ENCODE measurements at regions not wholly inside any gene's neighbourhood (a gene's known extent, or its start where the extent isn't known, plus 50 kb on each side); places are given as distances from the start of the nearest gene placed in this dataset.
"Not testable (repeated sequence)": the region's sequence is repeated elsewhere in the genome, so short reads cannot be mapped to it uniquely, and the experiment has no call there.

- no peaks in the 10 kb centered on the region for H3K4me1 Mint-ChIP-seq (ENCODE audit: low read depth)
- ATAC-seq (no peak), DNase-seq (no peak)
- H3K36me3 Mint-ChIP-seq (ENCODE audit: insufficient read depth) = no peaks in the 10 kb centered on the region
- no peaks in the 10 kb centered on the region for H3K27me3 Mint-ChIP-seq (ENCODE audit: low read depth)
- H3K4me3 Mint-ChIP-seq = no peak overlapping the region
- peaks cover 3% of the 10 kb centered on the region for H3K9me3 Mint-ChIP-seq
Measured at GRCh38 chr7:120054376-120055100, 218.4 kb upstream of the KCND2 start.

GRCh38 chr7:120055300-120055699, 217.7 kb upstream of the KCND2 start:
- no peak overlapping the region for H3K4me3 Mint-ChIP-seq
- no peaks in the 10 kb centered on the region for H3K36me3 Mint-ChIP-seq (ENCODE audit: insufficient read depth)
- H3K27me3 Mint-ChIP-seq (ENCODE audit: low read depth) = no peaks in the 10 kb centered on the region
- no peaks in the 10 kb centered on the region for H3K4me1 Mint-ChIP-seq (ENCODE audit: low read depth)
- no peak for ATAC-seq
- DNase-seq = no peak
- peaks cover 5% of the 10 kb centered on the region for H3K9me3 Mint-ChIP-seq

GRCh38 chr7:120056227-120056626, 216.7 kb upstream of the KCND2 start:
- H3K4me1 Mint-ChIP-seq (ENCODE audit: low read depth) = no peaks in the 10 kb centered on the region
- no peaks in the 10 kb centered on the region for H3K36me3 Mint-ChIP-seq (ENCODE audit: insufficient read depth)
- no peaks in the 10 kb centered on the region for H3K27me3 Mint-ChIP-seq (ENCODE audit: low read depth)
- DNase-seq (no peak), ATAC-seq (no peak)
- H3K9me3 Mint-ChIP-seq = peaks cover 5% of the 10 kb centered on the region
- H3K4me3 Mint-ChIP-seq = no peak overlapping the region

GRCh38 chr7:120059641-120060040, 213.3 kb upstream of the KCND2 start:
- Mint-ChIP-seq H3K4me1 (ENCODE audit: low read depth) (no peaks in the 10 kb centered on the region), H3K4me3 (no peak overlapping the region), H3K27me3 (ENCODE audit: low read depth) (no peaks in the 10 kb centered on the region), H3K9me3 (peaks cover 13% of the 10 kb centered on the region), H3K36me3 (ENCODE audit: insufficient read depth) (no peaks in the 10 kb centered on the region)
- no peak for DNase-seq
- no peak for ATAC-seq

GRCh38 chr7:120060281-120060680, 212.7 kb upstream of the KCND2 start:
- H3K27me3 Mint-ChIP-seq (ENCODE audit: low read depth) = no peaks in the 10 kb centered on the region
- H3K4me3 Mint-ChIP-seq = no peak overlapping the region
- no peaks in the 10 kb centered on the region for H3K36me3 Mint-ChIP-seq (ENCODE audit: insufficient read depth)
- H3K4me1 Mint-ChIP-seq (ENCODE audit: low read depth) = no peaks in the 10 kb centered on the region
- ATAC-seq (no peak), DNase-seq (no peak)
- peaks cover 15% of the 10 kb centered on the region for H3K9me3 Mint-ChIP-seq

GRCh38 chr7:120060875-120061274, 212.1 kb upstream of the KCND2 start:
- ATAC-seq (no peak), DNase-seq (no peak)
- no peaks in the 10 kb centered on the region for H3K36me3 Mint-ChIP-seq (ENCODE audit: insufficient read depth)
- H3K4me1 Mint-ChIP-seq (ENCODE audit: low read depth) = no peaks in the 10 kb centered on the region
- no peaks in the 10 kb centered on the region for H3K27me3 Mint-ChIP-seq (ENCODE audit: low read depth)
- H3K4me3 Mint-ChIP-seq = no peak overlapping the region
- H3K9me3 Mint-ChIP-seq = peaks cover 18% of the 10 kb centered on the region

GRCh38 chr7:120064565-120064964, 208.4 kb upstream of the KCND2 start:
- Mint-ChIP-seq H3K9me3 (peaks cover 29% of the 10 kb centered on the region), H3K27me3 (ENCODE audit: low read depth) (no peaks in the 10 kb centered on the region), H3K4me1 (ENCODE audit: low read depth) (no peaks in the 10 kb centered on the region), H3K4me3 (no peak overlapping the region), H3K36me3 (ENCODE audit: insufficient read depth) (no peaks in the 10 kb centered on the region)
- ATAC-seq (no peak), DNase-seq (no peak)

- not testable (repeated sequence) for DNase-seq; ATAC-seq; H3K4me3 Mint-ChIP-seq; H3K4me1 Mint-ChIP-seq (ENCODE audit: low read depth); H3K27me3 Mint-ChIP-seq (ENCODE audit: low read depth); H3K36me3 Mint-ChIP-seq (ENCODE audit: insufficient read depth)
- peaks cover 27% of the 10 kb centered on the region for H3K9me3 Mint-ChIP-seq
Measured at GRCh38 chr7:120066898-120067297, 206.1 kb upstream of the KCND2 start.

- Mint-ChIP-seq H3K9me3 (peaks cover 21% of the 10 kb centered on the region), H3K36me3 (ENCODE audit: insufficient read depth) (no peaks in the 10 kb centered on the region), H3K27me3 (ENCODE audit: low read depth) (no peaks in the 10 kb centered on the region), H3K4me3 (no peak overlapping the region), H3K4me1 (ENCODE audit: low read depth) (no peaks in the 10 kb centered on the region)
- DNase-seq (no peak), ATAC-seq (no peak)
Measured at GRCh38 chr7:120070201-120070600, 202.8 kb upstream of the KCND2 start.

- peaks cover 7% of the 10 kb centered on the region for H3K9me3 Mint-ChIP-seq
- no peaks in the 10 kb centered on the region for H3K27me3 Mint-ChIP-seq (ENCODE audit: low read depth)
- no peak for ATAC-seq
- no peak for DNase-seq
- no peaks in the 10 kb centered on the region for H3K36me3 Mint-ChIP-seq (ENCODE audit: insufficient read depth)
- no peak overlapping the region for H3K4me3 Mint-ChIP-seq
- no peaks in the 10 kb centered on the region for H3K4me1 Mint-ChIP-seq (ENCODE audit: low read depth)
Measured at GRCh38 chr7:120077777-120078176, 195.2 kb upstream of the KCND2 start.

GRCh38 chr7:120079022-120079421, 194.0 kb upstream of the KCND2 start:
- H3K27me3 Mint-ChIP-seq (ENCODE audit: low read depth) = no peaks in the 10 kb centered on the region
- DNase-seq (no peak), ATAC-seq (no peak)
- no peaks in the 10 kb centered on the region for H3K36me3 Mint-ChIP-seq (ENCODE audit: insufficient read depth)
- H3K9me3 Mint-ChIP-seq = peaks cover 7% of the 10 kb centered on the region
- H3K4me3 Mint-ChIP-seq = no peak overlapping the region
- H3K4me1 Mint-ChIP-seq (ENCODE audit: low read depth) = no peaks in the 10 kb centered on the region

GRCh38 chr7:120079704-120080103, 193.3 kb upstream of the KCND2 start:
- no peak for DNase-seq
- no peak for ATAC-seq
- Mint-ChIP-seq H3K4me1 (ENCODE audit: low read depth) (no peaks in the 10 kb centered on the region), H3K27me3 (ENCODE audit: low read depth) (no peaks in the 10 kb centered on the region), H3K4me3 (no peak overlapping the region), H3K36me3 (ENCODE audit: insufficient read depth) (no peaks in the 10 kb centered on the region), H3K9me3 (peaks cover 7% of the 10 kb centered on the region)

GRCh38 chr7:120086468-120086867, 186.5 kb upstream of the KCND2 start:
- not testable (repeated sequence) for H3K27me3 Mint-ChIP-seq (ENCODE audit: low read depth); DNase-seq; H3K36me3 Mint-ChIP-seq (ENCODE audit: insufficient read depth); H3K4me3 Mint-ChIP-seq; ATAC-seq; H3K4me1 Mint-ChIP-seq (ENCODE audit: low read depth)
- peaks cover 16% of the 10 kb centered on the region for H3K9me3 Mint-ChIP-seq

GRCh38 chr7:120089968-120090367, 183.0 kb upstream of the KCND2 start:
- H3K4me1 Mint-ChIP-seq (ENCODE audit: low read depth) = no peaks in the 10 kb centered on the region

GRCh38 chr7:120091807-120092206, 181.2 kb upstream of the KCND2 start:
- ATAC-seq (no peak), DNase-seq (no peak)
- Mint-ChIP-seq H3K4me1 (ENCODE audit: low read depth) (no peaks in the 10 kb centered on the region), H3K27me3 (ENCODE audit: low read depth) (no peaks in the 10 kb centered on the region), H3K4me3 (no peak overlapping the region), H3K9me3 (peaks cover 13% of the 10 kb centered on the region), H3K36me3 (ENCODE audit: insufficient read depth) (no peaks in the 10 kb centered on the region)

More at GRCh38 chr7:120089968-120090367, 183.0 kb upstream of the KCND2 start:
- Mint-ChIP-seq H3K36me3 (ENCODE audit: insufficient read depth) (no peaks in the 10 kb centered on the region), H3K27me3 (ENCODE audit: low read depth) (no peaks in the 10 kb centered on the region), H3K9me3 (peaks cover 16% of the 10 kb centered on the region), H3K4me3 (no peak overlapping the region)
- DNase-seq (no peak), ATAC-seq (no peak)
